ENCODE measurements at regions not wholly inside any gene's neighbourhood (a gene's known extent, or its start where the extent isn't known, plus 50 kb on each side); places are given as distances from the start of the nearest gene placed in this dataset.
"Not testable (repeated sequence)": the region's sequence is repeated elsewhere in the genome, so short reads cannot be mapped to it uniquely, and the experiment has no call there.

GRCh38 chr13:24931450-24932251 is 164.3 kb upstream of the PABPC3 start:
- DNase-seq, result peak; percentile 15

- not testable (repeated sequence) for DNase-seq
These were observed 162.6 kb upstream of the PABPC3 start for GRCh38 chr13:24933106-24934023.

GRCh38 chr13:24934024-24934385 is 161.9 kb upstream of the PABPC3 start:
- DNase-seq, result not testable (repeated sequence)

- no peak for DNase-seq
These were observed 157.0 kb upstream of the PABPC3 start for GRCh38 chr13:24938966-24939365.

GRCh38 chr13:24941023-24941713 is 154.8 kb upstream of the PABPC3 start:
- DNase-seq, result not testable (repeated sequence)

- no peak for DNase-seq
These were observed 152.8 kb upstream of the PABPC3 start for GRCh38 chr13:24943136-24943535.

GRCh38 chr13:24944073-24944472 is 151.9 kb upstream of the PABPC3 start:
- not testable (repeated sequence) for DNase-seq

- DNase-seq, result not testable (repeated sequence)
These were observed 147.0 kb upstream of the PABPC3 start for GRCh38 chr13:24948977-24949376.

- DNase-seq, result not testable (repeated sequence)
These were observed 145.3 kb upstream of the PABPC3 start for GRCh38 chr13:24950611-24951010.

- DNase-seq, result not testable (repeated sequence)
These were observed 128.0 kb upstream of the PABPC3 start for GRCh38 chr13:24967970-24968369.

GRCh38 chr13:24968416-24968815 is 127.5 kb upstream of the PABPC3 start:
- peak; percentile 27 for DNase-seq

GRCh38 chr13:24973102-24973501 is 122.8 kb upstream of the PABPC3 start:
- DNase-seq, result not testable (repeated sequence)

GRCh38 chr13:24981181-24981803 is 114.6 kb upstream of the PABPC3 start:
- not testable (repeated sequence) for DNase-seq

- no peak for DNase-seq
These were observed 113.5 kb upstream of the PABPC3 start for GRCh38 chr13:24982333-24982999.

- DNase-seq, result no peak
These were observed 112.8 kb upstream of the PABPC3 start for GRCh38 chr13:24983094-24983493.

- no peak for DNase-seq
These were observed 111.8 kb upstream of the PABPC3 start for GRCh38 chr13:24984134-24984533.

GRCh38 chr13:24985107-24985506 is 110.8 kb upstream of the PABPC3 start:
- no peak for DNase-seq

- DNase-seq, result no peak
These were observed 110.0 kb upstream of the PABPC3 start for GRCh38 chr13:24985896-24986295.

GRCh38 chr13:24986826-24987225 is 109.1 kb upstream of the PABPC3 start:
- no peak for DNase-seq

GRCh38 chr13:24989959-24990358 is 106.0 kb upstream of the PABPC3 start:
- DNase-seq, result not testable (repeated sequence)

- not testable (repeated sequence) for DNase-seq
These were observed 103.0 kb upstream of the PABPC3 start for GRCh38 chr13:24992946-24993345.
